Right ventricle myocardium inferior (tissue), 1 donor: ENCODE measurements at regions not wholly inside any gene's neighbourhood (a gene's known extent, or its start where the extent isn't known, plus 50 kb on each side); places are given as distances from the start of the nearest gene placed in this dataset.
A peak's percentile ranks its signal among the peaks of the same experiment; 100 is the strongest.
"Not testable (repeated sequence)": the region's sequence is repeated elsewhere in the genome, so short reads cannot be mapped to it uniquely, and the experiment has no call there.

Experiments
- ATAC-seq: fragments of 200-7000 bp; cut with Tn5 transposase; one replicate; pipeline ENCODE4 v1.9.1; 2020; ENCODE audit warnings: mild to moderate bottlenecking, moderate library complexity
- DNase-seq: peaks from one replicate; pipeline ENCODE4 v3.0.0; 2021; ENCODE audit errors: missing footprints
- intact Hi-C: fragments of 100-400 bp; cut with DNase I; formaldehyde crosslinking; loops from one replicate; pipeline ENCODE4 v1.11.0; 2022
- donor health status: DM: no; HTN: yes; CAD: no; lungs with severe emphysema.

- ATAC-seq, result no peak
- no peak for DNase-seq
- intact Hi-C loops, result no loop called here
Observed at GRCh38 chr2:142596334-142597088, 281.0 kb upstream of the KYNU start.

GRCh38 chr2:142594935-142595334 is 282.5 kb upstream of the KYNU start:
- ATAC-seq (no peak), DNase-seq (no peak)

GRCh38 chr2:142592171-142592570 is 285.3 kb upstream of the KYNU start:
- intact Hi-C loops, result no loop called here
- ATAC-seq (no peak), DNase-seq (no peak)

More at GRCh38 chr2:142594935-142595334, 282.5 kb upstream of the KYNU start:
- intact Hi-C loops, result no loop called here

- ATAC-seq (no peak), DNase-seq (no peak)
- intact Hi-C loops, result no loop called here
Observed at GRCh38 chr2:142591420-142591819, 286.0 kb upstream of the KYNU start.

GRCh38 chr2:142588269-142588668 is 289.2 kb upstream of the KYNU start:
- DNase-seq, result no peak
- no peak for ATAC-seq
- intact Hi-C loops, result no loop called here

GRCh38 chr2:142586693-142587580 is 290.5 kb upstream of the KYNU start:
- no peak for ATAC-seq
- intact Hi-C loops, result no loop called here
- DNase-seq, result no peak

- no peak for ATAC-seq
- intact Hi-C loops, result no loop called here
- no peak for DNase-seq
Observed at GRCh38 chr2:142585785-142586184, 291.7 kb upstream of the KYNU start.

- no peak for DNase-seq
- intact Hi-C loops, result no loop called here
- ATAC-seq, result no peak
Observed at GRCh38 chr2:142582317-142582716, 295.1 kb upstream of the KYNU start.

GRCh38 chr2:142581491-142581890 is 296.0 kb upstream of the KYNU start:
- intact Hi-C loops, result no loop called here
- DNase-seq, result no peak
- ATAC-seq, result no peak

GRCh38 chr2:142580691-142581090 is 296.8 kb upstream of the KYNU start:
- ATAC-seq (no peak), DNase-seq (no peak)
- intact Hi-C loops, result no loop called here

GRCh38 chr2:142575561-142575960 is 301.9 kb upstream of the KYNU start:
- ATAC-seq, result no peak
- intact Hi-C loops, result no loop called here

GRCh38 chr2:142574388-142574787 is 303.1 kb upstream of the KYNU start:
- no peak for DNase-seq
- ATAC-seq, result no peak
- intact Hi-C loops, result no loop called here

More at GRCh38 chr2:142575561-142575960, 301.9 kb upstream of the KYNU start:
- no peak for DNase-seq

- ATAC-seq, result no peak
- intact Hi-C loops, result no loop called here
Observed at GRCh38 chr2:142572346-142573132, 304.9 kb upstream of the KYNU start.

GRCh38 chr2:142571934-142572333 is 305.5 kb upstream of the KYNU start:
- DNase-seq (no peak), ATAC-seq (no peak)
- intact Hi-C loops, result no loop called here

More at GRCh38 chr2:142572346-142573132, 304.9 kb upstream of the KYNU start:
- DNase-seq, result no peak

- no peak for DNase-seq
- ATAC-seq, result no peak
- intact Hi-C loops, result no loop called here
Observed at GRCh38 chr2:142562900-142563299, 314.6 kb upstream of the KYNU start.

GRCh38 chr2:142561656-142562055 is 315.8 kb upstream of the KYNU start:
- DNase-seq (no peak), ATAC-seq (no peak)
- intact Hi-C loops, result no loop called here

GRCh38 chr2:142557391-142557790 is 320.1 kb upstream of the KYNU start:
- intact Hi-C loops, result no loop called here
- ATAC-seq (no peak), DNase-seq (no peak)

- peak; percentile 52 for DNase-seq
- intact Hi-C loops, ATAC-seq: not testable (repeated sequence)
Observed at GRCh38 chr2:142545999-142546398, 331.5 kb upstream of the KYNU start.

- intact Hi-C loops, result no loop called here
- ATAC-seq (no peak), DNase-seq (no peak)
Observed at GRCh38 chr2:142545036-142545435, 332.4 kb upstream of the KYNU start.
